ENCODE measurements at regions not wholly inside any gene's neighbourhood (a gene's known extent, or its start where the extent isn't known, plus 50 kb on each side); places are given as distances from the start of the nearest gene placed in this dataset.

DNA sequence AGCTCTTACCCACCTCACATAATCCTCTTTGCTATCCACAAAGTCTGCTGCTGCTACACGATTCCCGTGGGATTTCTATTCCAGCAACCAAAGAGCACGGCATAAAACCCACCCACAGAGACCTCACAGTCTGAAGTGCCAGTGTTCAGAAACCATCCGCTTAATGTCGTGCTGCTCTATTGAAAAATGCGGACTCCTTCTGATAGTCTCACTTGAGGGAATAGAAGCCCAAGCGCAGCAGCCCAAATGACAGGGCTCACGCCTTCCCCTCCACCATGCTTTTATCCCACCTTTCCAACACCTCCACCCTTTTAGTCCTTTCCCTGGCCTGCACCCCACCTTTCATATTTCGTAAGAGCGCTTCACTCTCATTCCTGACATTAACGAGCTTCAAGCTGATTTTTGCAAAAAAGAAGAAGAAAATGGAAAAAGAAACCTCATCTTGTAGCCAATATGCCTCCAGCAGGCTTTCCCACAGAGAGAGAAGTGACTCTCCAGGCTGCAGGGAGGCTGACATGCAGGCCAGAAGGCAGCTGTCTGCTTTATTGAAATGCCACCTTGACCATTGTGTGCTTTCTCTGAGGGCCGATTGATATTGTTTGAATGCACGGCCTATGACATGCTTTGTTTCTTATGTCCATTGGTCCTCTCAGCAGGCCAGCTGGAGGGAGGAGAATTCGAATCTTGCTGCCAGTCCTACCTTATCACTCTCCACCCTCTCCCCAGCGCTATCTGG is 70.6 kb upstream of the PCSK1 start:
- TF ChIP-seq, protein P1, sequence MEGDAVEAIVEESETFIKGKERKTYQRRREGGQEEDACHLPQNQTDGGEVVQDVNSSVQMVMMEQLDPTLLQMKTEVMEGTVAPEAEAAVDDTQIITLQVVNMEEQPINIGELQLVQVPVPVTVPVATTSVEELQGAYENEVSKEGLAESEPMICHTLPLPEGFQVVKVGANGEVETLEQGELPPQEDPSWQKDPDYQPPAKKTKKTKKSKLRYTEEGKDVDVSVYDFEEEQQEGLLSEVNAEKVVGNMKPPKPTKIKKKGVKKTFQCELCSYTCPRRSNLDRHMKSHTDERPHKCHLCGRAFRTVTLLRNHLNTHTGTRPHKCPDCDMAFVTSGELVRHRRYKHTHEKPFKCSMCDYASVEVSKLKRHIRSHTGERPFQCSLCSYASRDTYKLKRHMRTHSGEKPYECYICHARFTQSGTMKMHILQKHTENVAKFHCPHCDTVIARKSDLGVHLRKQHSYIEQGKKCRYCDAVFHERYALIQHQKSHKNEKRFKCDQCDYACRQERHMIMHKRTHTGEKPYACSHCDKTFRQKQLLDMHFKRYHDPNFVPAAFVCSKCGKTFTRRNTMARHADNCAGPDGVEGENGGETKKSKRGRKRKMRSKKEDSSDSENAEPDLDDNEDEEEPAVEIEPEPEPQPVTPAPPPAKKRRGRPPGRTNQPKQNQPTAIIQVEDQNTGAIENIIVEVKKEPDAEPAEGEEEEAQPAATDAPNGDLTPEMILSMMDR (IDR thresholded peaks at IDR 0.05), result no peak
- no peak for TF ChIP-seq POLR2AphosphoS5 (IDR thresholded peaks at IDR 0.05)

Measured in suprapubic skin (tissue), 3 donors.